Inflammatory macrophage treated with lipopolysaccharide for 1 hour (primary cell): ENCODE measurements at regions not wholly inside any gene's neighbourhood (a gene's known extent, or its start where the extent isn't known, plus 50 kb on each side); places are given as distances from the start of the nearest gene placed in this dataset.

ENCODE experiments used
- DNase-seq, 2 donors: peaks; one replicate each; pipeline ENCODE4 v3.0.0-alpha.2; 2020 to 2022

- DNase-seq, result peak in 1 of 2 donors; percentile 4
Measured at GRCh38 chr4:35900286-35901243, 343.7 kb downstream of the ARAP2 start.

GRCh38 chr4:35912174-35912573 lies 332.1 kb downstream of the ARAP2 start:
- no peak for DNase-seq

- DNase-seq, result no peak
Measured at GRCh38 chr4:35918491-35918977, 325.8 kb downstream of the ARAP2 start.

- DNase-seq, result no peak
Measured at GRCh38 chr4:35925806-35926205, 318.5 kb downstream of the ARAP2 start.

GRCh38 chr4:35926788-35927187 lies 317.5 kb downstream of the ARAP2 start:
- DNase-seq, result no peak

- DNase-seq, result no peak
Measured at GRCh38 chr4:35933901-35934300, 310.4 kb downstream of the ARAP2 start.

GRCh38 chr4:35934320-35934981 lies 309.9 kb downstream of the ARAP2 start:
- DNase-seq, result peak; percentile 29 to 84

- peak; percentile 15 to 30 for DNase-seq
Measured at GRCh38 chr4:35938936-35939335, 305.4 kb downstream of the ARAP2 start.

- no peak for DNase-seq
Measured at GRCh38 chr4:35939751-35940150, 304.6 kb downstream of the ARAP2 start.

- DNase-seq, result peak; percentile 54 to 62
Measured at GRCh38 chr4:35942092-35942491, 302.2 kb downstream of the ARAP2 start.

- no peak for DNase-seq
Measured at GRCh38 chr4:35943606-35944005, 300.7 kb downstream of the ARAP2 start.

- no peak for DNase-seq
Measured at GRCh38 chr4:35948171-35948570, 296.1 kb downstream of the ARAP2 start.

- no peak for DNase-seq
Measured at GRCh38 chr4:35950442-35950841, 293.9 kb downstream of the ARAP2 start.

GRCh38 chr4:35952751-35953150 lies 291.6 kb downstream of the ARAP2 start:
- no peak for DNase-seq

GRCh38 chr4:35963383-35963782 lies 280.9 kb downstream of the ARAP2 start:
- no peak for DNase-seq

- DNase-seq, result no peak
Measured at GRCh38 chr4:35963974-35964515, 280.3 kb downstream of the ARAP2 start.

GRCh38 chr4:35965300-35965699 lies 279.0 kb downstream of the ARAP2 start:
- DNase-seq, result no peak

GRCh38 chr4:35966566-35966965 lies 277.7 kb downstream of the ARAP2 start:
- no peak for DNase-seq

GRCh38 chr4:35970366-35970960 lies 273.9 kb downstream of the ARAP2 start:
- no peak for DNase-seq

- no peak for DNase-seq
Measured at GRCh38 chr4:35972814-35973213, 271.5 kb downstream of the ARAP2 start.

GRCh38 chr4:35975617-35976355 lies 268.5 kb downstream of the ARAP2 start:
- no peak for DNase-seq

- DNase-seq, result no peak
Measured at GRCh38 chr4:35978551-35978950, 265.8 kb downstream of the ARAP2 start.
